H9 (cell line): ENCODE measurements at regions not wholly inside any gene's neighbourhood (a gene's known extent, or its start where the extent isn't known, plus 50 kb on each side); places are given as distances from the start of the nearest gene placed in this dataset.

Source experiments
- DNase-seq: peaks from one replicate; pipeline ENCODE4 v3.0.0-alpha.2; 2017
- H2AFZ ChIP-seq: one replicate; pipeline ENCODE4 v1.6.1; 2013; ENCODE audit warnings: mild to moderate bottlenecking, low read length, control low read depth, moderate library complexity
- H2AK5ac ChIP-seq: 2 replicates; pipeline ENCODE4 v1.6.1; 2013; ENCODE audit warnings: low read length, control low read depth, mixed read lengths; ENCODE audit not compliant: insufficient read length
- H2BK120ac ChIP-seq: one replicate; pipeline ENCODE4 v1.6.1; 2013; ENCODE audit warnings: low read depth, mild to moderate bottlenecking, low read length, control low read depth, inconsistent platforms; ENCODE audit not compliant: poor library complexity, severe bottlenecking
- H2BK12ac ChIP-seq: 2 replicates; pipeline ENCODE4 v1.6.1; 2013; ENCODE audit warnings: low read length, control low read depth, mixed read lengths, low read depth; ENCODE audit not compliant: insufficient read length
- H2BK15ac ChIP-seq: 2 replicates; pipeline ENCODE4 v1.6.1; 2013; ENCODE audit warnings: low read depth, low read length, control low read depth
- H2BK20ac ChIP-seq: one replicate; pipeline ENCODE4 v1.6.1; 2013; ENCODE audit warnings: low read depth, mild to moderate bottlenecking, low read length, control low read depth, inconsistent platforms; ENCODE audit not compliant: poor library complexity, severe bottlenecking
- H2BK5ac ChIP-seq: 2 replicates; pipeline ENCODE4 v1.6.1; 2013; ENCODE audit warnings: low read length, control low read depth, mixed read lengths; ENCODE audit not compliant: insufficient read length
- H3K14ac ChIP-seq: 2 replicates; pipeline ENCODE4 v1.6.1; 2013; ENCODE audit warnings: low read length, control low read depth; ENCODE audit not compliant: insufficient read depth
- H3K18ac ChIP-seq: 2 replicates; pipeline ENCODE4 v1.6.1; 2013; ENCODE audit warnings: low read depth, mild to moderate bottlenecking, mixed read lengths, low read length, control low read depth; ENCODE audit not compliant: insufficient read length
- H3K23ac ChIP-seq: 2 replicates; pipeline ENCODE4 v1.6.1; 2013; ENCODE audit warnings: low read length, control low read depth, mixed read lengths, low read depth; ENCODE audit not compliant: insufficient read length
- H3K23me2 ChIP-seq: 2 replicates; pipeline ENCODE4 v1.6.1; 2013; ENCODE audit warnings: low read depth, mild to moderate bottlenecking, mixed read lengths, low read length, control low read depth; ENCODE audit not compliant: insufficient read length, poor library complexity, severe bottlenecking
- H3K27ac ChIP-seq: 2 replicates; pipeline ENCODE4 v1.5.1; 2013; ENCODE audit warnings: low read length, control low read depth, mixed read lengths, low read depth; ENCODE audit not compliant: insufficient read length
- H3K27me3 ChIP-seq: 2 replicates; pipeline ENCODE4 v1.6.1; 2013; ENCODE audit warnings: low read length, control low read depth, inconsistent platforms; ENCODE audit not compliant: insufficient read depth
- H3K4ac ChIP-seq: 2 replicates; pipeline ENCODE4 v1.6.1; 2013; ENCODE audit warnings: low read depth, mild to moderate bottlenecking, control low read depth, inconsistent platforms, low read length, moderate library complexity
- H3K4me1 ChIP-seq: 2 replicates; pipeline ENCODE4 v1.6.1; 2013; ENCODE audit warnings: low read length, control low read depth, inconsistent platforms; ENCODE audit not compliant: insufficient read depth
- H3K4me2 ChIP-seq: 2 replicates; pipeline ENCODE4 v1.6.1; 2013; ENCODE audit warnings: low read length, control low read depth, mixed read lengths; ENCODE audit not compliant: insufficient read length, insufficient read depth
- H3K56ac ChIP-seq: 2 replicates; pipeline ENCODE4 v1.6.1; 2013; ENCODE audit warnings: low read depth, mild to moderate bottlenecking, mixed read lengths, low read length, control low read depth; ENCODE audit not compliant: insufficient read length
- H3K79me1 ChIP-seq: 2 replicates; pipeline ENCODE4 v1.6.1; 2013; ENCODE audit warnings: low read depth, mild to moderate bottlenecking, moderate library complexity, low read length, control low read depth, inconsistent platforms; ENCODE audit not compliant: insufficient read depth, poor library complexity, severe bottlenecking
- H3K79me2 ChIP-seq: 2 replicates; pipeline ENCODE4 v1.6.1; 2013; ENCODE audit warnings: low read length, control low read depth, inconsistent platforms; ENCODE audit not compliant: insufficient read depth
- H3K9ac ChIP-seq: 2 replicates; pipeline ENCODE4 v1.6.1; 2013; ENCODE audit warnings: low read length, control low read depth, mixed read lengths; ENCODE audit not compliant: insufficient read length; ENCODE audit errors: extremely low read depth
- H3K9me3 ChIP-seq: one replicate; pipeline ENCODE4 v1.6.1; 2013; ENCODE audit warnings: low read depth, low read length, inconsistent platforms; ENCODE audit not compliant: control insufficient read depth
- H3T11ph ChIP-seq: one replicate; pipeline ENCODE4 v1.6.1; 2013; ENCODE audit warnings: mild to moderate bottlenecking, low read length, control low read depth, inconsistent platforms
- H4K20me1 ChIP-seq: one replicate; pipeline ENCODE4 v1.6.1; 2013; ENCODE audit not compliant: control insufficient read depth, insufficient read length, insufficient read depth
- H4K5ac ChIP-seq: 2 replicates; pipeline ENCODE4 v1.6.1; 2013; ENCODE audit warnings: low read depth, mild to moderate bottlenecking, mixed read lengths, low read length, control low read depth; ENCODE audit not compliant: insufficient read length
- H4K8ac ChIP-seq: replicated peaks from 2 replicates; pipeline ENCODE4 v1.6.1; 2013; ENCODE audit warnings: low read length, control low read depth, mixed read lengths, low read depth; ENCODE audit not compliant: insufficient read length
- H4K91ac ChIP-seq: 2 replicates; pipeline ENCODE4 v1.6.1; 2013; ENCODE audit warnings: low read depth, mild to moderate bottlenecking, moderate library complexity, mixed read lengths, low read length, control low read depth; ENCODE audit not compliant: insufficient read length
- H3K27ac Mint-ChIP-seq, 3 experiments: 2 replicates in 2 of 3; 3 replicates in 1 of 3; pipeline ENCODE4 v1.8.0; 2020 to 2021; ENCODE audit warnings: mixed read lengths in 3 of 3, mild to moderate bottlenecking in 1 of 3, moderate library complexity in 1 of 3
- H3K27me3 Mint-ChIP-seq: 2 replicates; pipeline ENCODE4 v1.8.0; 2021; ENCODE audit warnings: low read depth, mild to moderate bottlenecking, moderate library complexity, mixed read lengths
- H3K36me3 Mint-ChIP-seq, 3 experiments: 2 replicates in 2 of 3; 3 replicates in 1 of 3; pipeline ENCODE4 v1.8.0; 2020 to 2021; ENCODE audit warnings: low read depth in 3 of 3, mixed read lengths in 3 of 3; ENCODE audit not compliant: insufficient read depth in 1 of 3
- H3K4me1 Mint-ChIP-seq, 2 experiments: 2 replicates each; pipeline ENCODE4 v1.8.0; 2020; ENCODE audit warnings: mixed read lengths in 2 of 2
- H3K4me3 Mint-ChIP-seq, 2 experiments: 2 replicates in 1 of 2; 3 replicates in 1 of 2; pipeline ENCODE4 v1.8.0; 2020 to 2021; ENCODE audit warnings: mild to moderate bottlenecking in 2 of 2, mixed read lengths in 2 of 2, moderate library complexity in 1 of 2
- H3K9me3 Mint-ChIP-seq, 2 experiments: 2 replicates in 1 of 2; 3 replicates in 1 of 2; pipeline ENCODE4 v1.8.0; 2020; ENCODE audit warnings: mild to moderate bottlenecking in 2 of 2, mixed read lengths in 2 of 2, moderate library complexity in 1 of 2
- CTCF ChIP-seq: fragments of 200-600 bp; sonication (generic); conservative IDR thresholded peaks from 3 replicates; pipeline ENCODE4 v1.8.0; 2021; ENCODE audit warnings: antibody characterized with exemption, mild to moderate bottlenecking
- WGBS: extraction: QIAGEN DNeasy Blood & Tissue Kit; methylation state at CpG from one replicate; pipeline ENCODE4 v1.1.7; 2013; ENCODE audit warnings: missing lambda C conversion rate, low lambda C conversion rate, mixed read lengths; ENCODE audit not compliant: insufficient read length; ENCODE audit errors: extremely low coverage; 5-methylcytosine and 5-hydroxymethylcytosine counted together

- Histone ChIP-seq H3K18ac (no peak overlapping the region), H3K4me1 (peaks cover 4% of the 10 kb centered on the region; the same call in 1 of the 2 replicates), H4K8ac (no peak overlapping the region)
Measured at GRCh38 chr3:28678086-28678485, 329.5 kb upstream of the AZI2 start.

More at GRCh38 chr3:28678086-28678485, 329.5 kb upstream of the AZI2 start:
- Histone ChIP-seq H2BK12ac (no peak overlapping the region), H2BK5ac (no peak overlapping the region), H2BK120ac (no peak overlapping the region), H3K27me3 (no peaks in the 10 kb centered on the region), H2BK15ac (no peak overlapping the region), H3K23me2 (no peaks in the 10 kb centered on the region), H3K9me3 (no peaks in the 10 kb centered on the region), H3K79me2 (no peaks in the 10 kb centered on the region), H2AK5ac (no peak overlapping the region), H4K20me1 (peaks cover 3% of the 10 kb centered on the region), H3K23ac (no peak overlapping the region), H3K4me2 (no peak overlapping the region), H3K56ac (no peak overlapping the region), H3K4ac (no peak overlapping the region), H2BK20ac (no peak overlapping the region), H3K27ac (no peak overlapping the region), H2AFZ (no peak overlapping the region), H4K5ac (no peak overlapping the region), H4K91ac (no peak overlapping the region), H3K9ac (no peak overlapping the region), H3K14ac (no peak overlapping the region), H3K79me1 (no peaks in the 10 kb centered on the region), H3T11ph (no peak overlapping the region)
- Mint-ChIP-seq H3K27ac (no peak overlapping the region), H3K9me3 (peaks cover 0 to 2% of the 10 kb centered on the region in 2 experiments; a peak in 2 of 5 replicates), H3K4me3 (no peak overlapping the region), H3K27me3 (no peaks in the 10 kb centered on the region), H3K36me3 (no peaks in the 10 kb centered on the region), H3K4me1 (peaks cover 23% of the 10 kb centered on the region in 2 experiments)
- no peak for TF ChIP-seq CTCF
- no CpG with 5 or more reads among the region's 8 CpGs for WGBS
- DNase-seq = no peak
